H1 (cell line): ENCODE measurements at regions not wholly inside any gene's neighbourhood (a gene's known extent, or its start where the extent isn't known, plus 50 kb on each side); places are given as distances from the start of the nearest gene placed in this dataset.

Experiments used
- CHD1 ChIP-seq: IDR thresholded peaks from 2 replicates; pipeline ENCODE4 v1.6.1; 2012; ENCODE audit warnings: low read depth, low read length, improper control_type of control experiment
- NANOG ChIP-seq: IDR thresholded peaks from 2 replicates; pipeline ENCODE4 v1.6.1; 2011; ENCODE audit warnings: low read length, low read depth, mild to moderate bottlenecking, inconsistent platforms; ENCODE audit not compliant: insufficient read depth, poor library complexity, severe bottlenecking
- PHF8 ChIP-seq: fragments of 200-600 bp; sonication (generic); conservative IDR thresholded peaks from 2 replicates; pipeline ENCODE4 v1.7.1; 2012; ENCODE audit warnings: low read depth, mild to moderate bottlenecking, inconsistent platforms, low read length, moderate library complexity
- TEAD4 ChIP-seq: IDR thresholded peaks from 2 replicates; pipeline ENCODE4 v1.6.1; 2012; ENCODE audit warnings: low read depth, low read length, inconsistent platforms, mixed read lengths
- YY1 ChIP-seq: IDR thresholded peaks from 2 replicates; pipeline ENCODE4 v1.6.1; 2011; ENCODE audit warnings: low read depth, mild to moderate bottlenecking, low read length

- TF ChIP-seq NANOG (no peak), YY1 (no peak), CHD1 (no peak), PHF8 (no peak), TEAD4 (no peak)
- TF ChIP-seq, all 59 proteins: peak for 0
Observed at GRCh38 chr9:18393340-18394130, 80.4 kb upstream of the ADAMTSL1 start (continued).
